Lung (tissue), 11 donors: ENCODE measurements at regions not wholly inside any gene's neighbourhood (a gene's known extent, or its start where the extent isn't known, plus 50 kb on each side); places are given as distances from the start of the nearest gene placed in this dataset.

Experiments
- ATAC-seq: fragments of 200-7000 bp; cut with Tn5 transposase; one replicate; pipeline ENCODE4 v1.9.1; 2020; ENCODE audit warnings: moderate number of reproducible peaks; ENCODE audit not compliant: insufficient read depth, low FRiP score
- DNase-seq, 3 donors: peaks; one replicate each; pipeline ENCODE4 v3.0.0-alpha.2; 2013 to 2017
- H3K27ac ChIP-seq, 2 donors: one replicate each; pipeline ENCODE4 v1.5.1; 2013; ENCODE audit warnings: mild to moderate bottlenecking in 2 of 2, moderate library complexity in 2 of 2, control low read depth in 1 of 2, inconsistent platforms in 1 of 2, low read depth in 1 of 2, low read length in 1 of 2
- H3K27me3 ChIP-seq, 3 donors: one replicate each; pipeline ENCODE4 v1.5.1; 2013; ENCODE audit warnings: low read length in 2 of 3; ENCODE audit not compliant: control insufficient read depth in 3 of 3, insufficient read depth in 3 of 3
- H3K36me3 ChIP-seq, 4 donors: one replicate each; pipeline ENCODE4 v1.5.1; 2013; ENCODE audit warnings: low read length in 4 of 4, mild to moderate bottlenecking in 1 of 4, moderate library complexity in 1 of 4; ENCODE audit not compliant: control insufficient read depth in 4 of 4, insufficient read depth in 4 of 4
- H3K4me1 ChIP-seq, 5 donors: one replicate each; pipeline ENCODE4 v1.5.1; 2013; ENCODE audit warnings: low read length in 5 of 5, mild to moderate bottlenecking in 2 of 5, moderate library complexity in 1 of 5; ENCODE audit not compliant: control insufficient read depth in 5 of 5, insufficient read depth in 5 of 5
- H3K4me3 ChIP-seq: one replicate; pipeline ENCODE4 v1.5.1; 2013; ENCODE audit warnings: mild to moderate bottlenecking, control low read depth, moderate library complexity
- H3K9ac ChIP-seq, 2 donors: one replicate each; pipeline ENCODE4 v1.5.1; 2013; ENCODE audit warnings: low read length in 2 of 2, control low read depth in 1 of 2; ENCODE audit not compliant: insufficient read depth in 1 of 2
- H3K9me3 ChIP-seq, 4 donors: one replicate each; pipeline ENCODE4 v1.5.1; 2013; ENCODE audit warnings: low read length in 3 of 4, mild to moderate bottlenecking in 1 of 4, moderate library complexity in 1 of 4; ENCODE audit not compliant: control insufficient read depth in 4 of 4, insufficient read depth in 3 of 4
- CTCF ChIP-seq: IDR thresholded peaks from 2 replicates; pipeline ENCODE4 v1.5.1; 2012; ENCODE audit warnings: mild to moderate bottlenecking; ENCODE audit errors: control extremely low read depth, extremely low read depth
- WGBS, 2 donors: extraction: QIAGEN DNeasy Blood & Tissue Kit; methylation state at CpG; one replicate each; pipeline ENCODE4 v1.1.7; 2013; 5-methylcytosine and 5-hydroxymethylcytosine counted together
- donor health status: control.
- donor health status: control.
- donor health status: Bipolar disorder and iron deficiency.
- donor health status: healthy.
- donor health status: DM: yes; HTN: yes; CAD: no.

DNA sequence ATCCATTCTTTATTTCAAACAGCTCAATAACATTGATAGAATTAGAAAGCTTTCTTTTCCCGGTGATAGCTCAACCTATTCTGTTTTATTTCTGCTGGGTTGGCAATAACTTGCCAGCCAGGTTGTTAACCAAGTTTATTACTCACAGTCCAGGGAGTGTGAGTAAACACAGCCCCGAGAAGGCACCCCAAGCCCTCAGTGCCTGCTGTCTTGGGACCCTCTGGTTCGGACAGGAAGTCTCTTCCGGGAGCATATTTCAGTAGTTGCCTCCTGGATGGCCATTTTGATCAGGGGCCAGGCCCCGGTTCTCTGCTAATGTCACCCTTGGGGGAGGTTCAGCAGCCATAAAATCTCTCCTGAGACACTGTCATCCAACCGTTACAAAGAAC is 176.8 kb downstream of the INO80D start:
- DNase-seq (no peak), ATAC-seq (no peak)
- Histone ChIP-seq H3K4me1 (peaks cover 0 to 21% (median 4%) of the 10 kb centered on the region in 5 donors), H3K27ac (no peak overlapping the region), H3K4me3 (no peak overlapping the region), H3K27me3 (no peaks in the 10 kb centered on the region), H3K9me3 (peaks cover 0 to 1% (median 0%) of the 10 kb centered on the region in 4 donors), H3K36me3 (no peaks in the 10 kb centered on the region), H3K9ac (no peak overlapping the region)
- no peak for TF ChIP-seq CTCF
- whole genome bisulfite sequencing, 2 donors = 89 to 90% methylated on average over 6 of the region's 6 CpGs

DNA sequence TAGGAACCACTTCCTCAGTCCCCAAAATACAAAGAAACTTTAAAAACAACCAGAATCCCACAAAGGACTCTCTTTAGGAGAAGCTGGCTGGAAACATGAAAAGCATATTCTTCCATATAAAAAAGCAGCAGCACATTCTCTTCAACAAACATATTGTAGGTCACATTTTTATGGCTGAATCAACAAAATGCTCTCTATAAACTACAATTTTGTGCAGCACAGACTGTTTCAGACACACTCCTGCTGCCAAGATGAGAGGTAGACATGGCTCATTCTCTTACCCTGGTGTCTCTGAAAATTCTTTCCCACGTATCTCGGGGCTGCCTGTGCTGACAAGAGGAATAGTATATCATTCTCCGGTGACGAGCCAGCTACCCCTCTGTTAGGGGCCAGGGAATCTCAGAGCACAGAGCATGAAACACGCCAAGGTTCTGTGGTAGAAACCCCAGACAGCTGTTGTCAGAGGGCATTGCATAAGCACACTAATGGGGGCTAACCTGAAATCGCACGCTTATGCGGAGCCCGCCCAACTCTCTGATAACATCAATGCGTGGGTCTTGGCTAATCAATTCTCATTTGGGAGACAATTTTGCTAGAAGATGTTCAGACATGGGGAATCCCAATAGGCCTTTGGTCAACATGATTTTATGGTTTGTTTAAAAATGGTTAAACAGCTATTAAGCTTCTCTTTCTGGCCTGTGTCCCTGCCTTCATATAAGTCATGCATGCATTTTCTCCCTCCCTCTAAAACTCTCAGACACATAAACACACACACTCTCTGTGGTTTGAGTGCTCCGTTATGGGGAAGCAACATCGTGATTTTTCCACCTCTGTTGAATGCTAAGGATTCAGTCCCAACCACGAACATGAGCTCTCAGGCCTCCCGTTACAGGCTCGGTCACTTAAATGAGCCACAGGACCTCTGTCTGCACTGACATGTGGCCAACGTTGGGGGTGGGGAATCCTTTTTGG is 177.5 kb downstream of the INO80D start:
- H3K9me3 ChIP-seq = peaks cover 0 to 1% (median 0%) of the 10 kb centered on the region in 4 donors
- no peak for ATAC-seq
- WGBS, 2 donors = 84 to 86% methylated on average over 16 of the region's 16 CpGs
- H3K27me3 ChIP-seq = no peaks in the 10 kb centered on the region
- DNase-seq = peak; percentile 40 to 84 (median 79)
- no peak for TF ChIP-seq CTCF
- H3K4me3 ChIP-seq = no peak overlapping the region
- H3K4me1 ChIP-seq = peaks cover 0 to 15% (median 4%) of the 10 kb centered on the region in 5 donors
- no peak overlapping the region for H3K27ac ChIP-seq
- H3K9ac ChIP-seq = no peak overlapping the region
- H3K36me3 ChIP-seq = no peaks in the 10 kb centered on the region

DNA sequence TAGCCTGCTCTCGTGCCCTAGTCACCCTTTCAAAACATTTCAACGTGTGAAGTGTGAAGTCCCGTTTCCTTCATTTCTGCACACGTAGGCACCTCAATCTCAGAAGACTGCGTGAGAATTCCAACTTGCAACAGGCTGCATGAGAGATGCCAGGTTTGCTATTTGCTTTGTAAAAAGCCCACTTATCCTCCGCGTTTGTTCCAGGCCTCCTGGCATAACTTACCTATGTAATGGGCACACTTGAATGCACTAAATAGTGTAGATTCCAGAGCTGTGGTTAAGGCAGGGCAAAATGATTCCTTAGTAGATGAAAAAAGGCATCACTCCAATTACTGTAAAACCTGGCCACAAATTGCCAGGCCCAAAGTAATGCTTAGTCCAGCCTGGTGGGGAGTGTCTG is 179.6 kb downstream of the INO80D start:
- DNase-seq = no peak
- no peak for TF ChIP-seq CTCF
- peaks cover 0 to 1% (median 0%) of the 10 kb centered on the region in 4 donors for H3K9me3 ChIP-seq
- no peaks in the 10 kb centered on the region for H3K36me3 ChIP-seq
- no peak overlapping the region for H3K9ac ChIP-seq
- peaks cover 0 to 26% (median 9%) of the 10 kb centered on the region in 5 donors for H3K4me1 ChIP-seq
- WGBS, 2 donors = 73 to 94% methylated on average over 7 of the region's 7 CpGs
- no peak overlapping the region for H3K4me3 ChIP-seq
- no peak for ATAC-seq
- no peak overlapping the region for H3K27ac ChIP-seq
- no peaks in the 10 kb centered on the region for H3K27me3 ChIP-seq
